C4-2B (cell line): ENCODE measurements at regions not wholly inside any gene's neighbourhood (a gene's known extent, or its start where the extent isn't known, plus 50 kb on each side); places are given as distances from the start of the nearest gene placed in this dataset.

Experiments
- ZFX ChIP-seq: fragments of 450-650 bp; IDR thresholded peaks from 2 replicates; pipeline ENCODE4 v1.6.1; 2017
- TF ChIP-seq, protein P1 (sequence below): fragments of 450-650 bp; conservative IDR thresholded peaks from 2 replicates; pipeline ENCODE4 v1.5.1; 2017; ENCODE audit warnings: mild to moderate bottlenecking

DNA sequence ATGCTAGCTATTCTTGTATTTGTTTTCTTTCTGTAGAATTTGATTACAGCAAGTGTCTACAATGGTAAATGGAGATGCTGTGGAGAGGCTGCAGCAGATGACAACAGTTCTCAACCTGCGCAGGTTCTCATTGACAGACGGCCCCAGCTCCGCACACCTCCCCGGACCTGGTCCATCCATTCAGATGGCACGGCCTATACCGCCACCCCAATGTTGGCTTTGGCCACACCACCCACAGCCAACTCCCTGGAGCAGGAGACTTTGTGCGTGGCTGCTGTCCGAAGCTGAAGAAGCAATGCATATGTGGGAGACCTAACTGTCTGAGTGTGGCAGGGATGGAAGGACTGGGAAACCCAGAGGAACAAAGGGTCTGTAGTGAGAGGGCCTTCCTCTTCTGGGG lies 116.4 kb upstream of the TCERG1L start:
- TF ChIP-seq, protein P1, sequence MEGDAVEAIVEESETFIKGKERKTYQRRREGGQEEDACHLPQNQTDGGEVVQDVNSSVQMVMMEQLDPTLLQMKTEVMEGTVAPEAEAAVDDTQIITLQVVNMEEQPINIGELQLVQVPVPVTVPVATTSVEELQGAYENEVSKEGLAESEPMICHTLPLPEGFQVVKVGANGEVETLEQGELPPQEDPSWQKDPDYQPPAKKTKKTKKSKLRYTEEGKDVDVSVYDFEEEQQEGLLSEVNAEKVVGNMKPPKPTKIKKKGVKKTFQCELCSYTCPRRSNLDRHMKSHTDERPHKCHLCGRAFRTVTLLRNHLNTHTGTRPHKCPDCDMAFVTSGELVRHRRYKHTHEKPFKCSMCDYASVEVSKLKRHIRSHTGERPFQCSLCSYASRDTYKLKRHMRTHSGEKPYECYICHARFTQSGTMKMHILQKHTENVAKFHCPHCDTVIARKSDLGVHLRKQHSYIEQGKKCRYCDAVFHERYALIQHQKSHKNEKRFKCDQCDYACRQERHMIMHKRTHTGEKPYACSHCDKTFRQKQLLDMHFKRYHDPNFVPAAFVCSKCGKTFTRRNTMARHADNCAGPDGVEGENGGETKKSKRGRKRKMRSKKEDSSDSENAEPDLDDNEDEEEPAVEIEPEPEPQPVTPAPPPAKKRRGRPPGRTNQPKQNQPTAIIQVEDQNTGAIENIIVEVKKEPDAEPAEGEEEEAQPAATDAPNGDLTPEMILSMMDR, result no peak
- no peak for TF ChIP-seq ZFX
